ENCODE measurements at regions not wholly inside any gene's neighbourhood (a gene's known extent, or its start where the extent isn't known, plus 50 kb on each side); places are given as distances from the start of the nearest gene placed in this dataset.
A peak's percentile ranks its signal among the peaks of the same experiment; 100 is the strongest.

DNA sequence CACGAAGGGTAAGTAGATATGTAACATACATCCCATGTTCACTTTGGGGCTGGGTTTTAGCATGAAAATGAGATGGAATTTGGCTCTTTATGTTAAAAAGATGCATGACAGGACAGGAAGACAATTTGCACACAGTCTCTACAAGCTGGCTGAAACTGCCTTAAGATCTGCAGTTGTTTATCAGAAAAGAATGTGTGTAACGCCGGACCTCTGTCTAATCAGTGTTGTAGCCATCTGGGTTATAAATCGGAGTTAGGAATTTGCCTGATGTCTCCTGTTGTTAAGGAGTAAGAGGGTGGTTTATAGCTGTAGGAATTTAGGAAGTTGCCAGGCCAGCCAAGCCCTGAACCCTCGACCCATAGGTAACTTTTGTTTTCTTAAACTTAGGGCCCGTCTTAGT is 562.9 kb upstream of the FAT1 start:
- DNase-seq (ENCODE audit: low read depth): no peak
- TF ChIP-seq, protein P1, sequence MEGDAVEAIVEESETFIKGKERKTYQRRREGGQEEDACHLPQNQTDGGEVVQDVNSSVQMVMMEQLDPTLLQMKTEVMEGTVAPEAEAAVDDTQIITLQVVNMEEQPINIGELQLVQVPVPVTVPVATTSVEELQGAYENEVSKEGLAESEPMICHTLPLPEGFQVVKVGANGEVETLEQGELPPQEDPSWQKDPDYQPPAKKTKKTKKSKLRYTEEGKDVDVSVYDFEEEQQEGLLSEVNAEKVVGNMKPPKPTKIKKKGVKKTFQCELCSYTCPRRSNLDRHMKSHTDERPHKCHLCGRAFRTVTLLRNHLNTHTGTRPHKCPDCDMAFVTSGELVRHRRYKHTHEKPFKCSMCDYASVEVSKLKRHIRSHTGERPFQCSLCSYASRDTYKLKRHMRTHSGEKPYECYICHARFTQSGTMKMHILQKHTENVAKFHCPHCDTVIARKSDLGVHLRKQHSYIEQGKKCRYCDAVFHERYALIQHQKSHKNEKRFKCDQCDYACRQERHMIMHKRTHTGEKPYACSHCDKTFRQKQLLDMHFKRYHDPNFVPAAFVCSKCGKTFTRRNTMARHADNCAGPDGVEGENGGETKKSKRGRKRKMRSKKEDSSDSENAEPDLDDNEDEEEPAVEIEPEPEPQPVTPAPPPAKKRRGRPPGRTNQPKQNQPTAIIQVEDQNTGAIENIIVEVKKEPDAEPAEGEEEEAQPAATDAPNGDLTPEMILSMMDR (IDR thresholded peaks at IDR 0.05; ENCODE audit: control insufficient read depth, extremely low read depth, insufficient read depth): no peak
- no peak overlapping the region for H3K4me3 ChIP-seq (ENCODE audit: low read depth, low read length)

DNA sequence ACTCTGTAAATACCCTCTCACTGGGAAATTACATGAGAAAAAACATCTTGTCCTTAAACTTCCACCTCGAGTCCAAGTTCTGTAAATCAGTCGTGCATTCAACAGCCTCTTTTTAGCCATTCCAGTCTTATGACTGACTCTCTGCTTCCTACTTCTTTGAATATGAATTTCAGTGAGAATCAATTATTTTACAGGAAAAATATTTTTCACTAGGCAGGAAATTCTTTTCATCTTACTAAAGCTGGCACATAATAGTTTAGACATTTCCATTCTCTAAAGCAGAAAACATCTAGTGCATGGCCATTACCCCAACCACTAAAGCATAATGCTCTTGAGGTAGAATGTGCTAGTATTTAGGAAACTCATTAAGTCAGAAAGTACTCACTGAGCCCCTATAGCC is 565.7 kb upstream of the FAT1 start:
- H3K4me3 ChIP-seq (ENCODE audit: low read depth, low read length): no peak overlapping the region
- no peak for DNase-seq (ENCODE audit: low read depth)
- TF ChIP-seq, protein P1 (IDR thresholded peaks at IDR 0.05; ENCODE audit: control insufficient read depth, extremely low read depth, insufficient read depth): no peak

DNA sequence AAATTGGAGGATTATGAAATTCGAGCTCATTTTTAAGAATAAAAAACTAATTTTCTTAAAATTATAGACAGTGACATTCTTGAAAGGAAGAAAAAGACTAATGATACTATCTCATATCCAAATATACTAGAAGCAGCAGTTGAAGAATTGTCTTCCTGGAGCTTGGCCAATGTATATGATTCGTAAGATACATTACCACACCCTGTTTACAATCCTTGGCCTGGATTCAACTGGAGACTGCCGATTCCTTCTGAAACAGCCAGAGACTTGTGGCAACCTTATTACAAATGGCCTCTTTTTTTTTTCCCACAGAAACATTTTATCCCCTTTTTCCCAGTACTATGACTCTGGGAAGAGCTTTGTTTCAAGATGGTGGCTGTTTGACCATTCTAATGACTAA is 571.2 kb upstream of the FAT1 start:
- peak; percentile 62 for DNase-seq (ENCODE audit: low read depth)
- TF ChIP-seq, protein P1 (IDR thresholded peaks at IDR 0.05; ENCODE audit: control insufficient read depth, extremely low read depth, insufficient read depth): no peak
- no peak overlapping the region for H3K4me3 ChIP-seq (ENCODE audit: low read depth, low read length)

DNA sequence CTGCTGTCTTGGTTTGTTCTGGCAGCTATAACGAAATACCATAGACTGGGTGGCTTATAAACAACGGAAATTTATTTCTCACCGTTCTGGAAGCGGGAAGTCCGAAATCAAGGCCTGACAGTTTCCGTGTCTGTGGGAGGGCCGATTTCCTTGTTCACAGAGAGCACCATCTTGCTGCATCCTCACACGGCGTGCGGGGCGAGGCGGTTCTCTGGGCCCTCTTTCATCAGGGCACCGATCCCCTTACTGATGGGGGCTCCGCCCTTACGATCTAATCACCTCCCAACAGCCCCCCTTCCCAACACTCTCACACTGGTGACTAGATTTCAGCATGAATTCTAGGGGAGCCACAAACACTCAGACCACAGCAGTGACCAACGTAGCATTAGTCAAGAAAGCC is 578.3 kb upstream of the FAT1 start:
- TF ChIP-seq, protein P1 (IDR thresholded peaks at IDR 0.05; ENCODE audit: control insufficient read depth, extremely low read depth, insufficient read depth): no peak
- H3K4me3 ChIP-seq (ENCODE audit: low read depth, low read length): no peak overlapping the region
- DNase-seq (ENCODE audit: low read depth): no peak

DNA sequence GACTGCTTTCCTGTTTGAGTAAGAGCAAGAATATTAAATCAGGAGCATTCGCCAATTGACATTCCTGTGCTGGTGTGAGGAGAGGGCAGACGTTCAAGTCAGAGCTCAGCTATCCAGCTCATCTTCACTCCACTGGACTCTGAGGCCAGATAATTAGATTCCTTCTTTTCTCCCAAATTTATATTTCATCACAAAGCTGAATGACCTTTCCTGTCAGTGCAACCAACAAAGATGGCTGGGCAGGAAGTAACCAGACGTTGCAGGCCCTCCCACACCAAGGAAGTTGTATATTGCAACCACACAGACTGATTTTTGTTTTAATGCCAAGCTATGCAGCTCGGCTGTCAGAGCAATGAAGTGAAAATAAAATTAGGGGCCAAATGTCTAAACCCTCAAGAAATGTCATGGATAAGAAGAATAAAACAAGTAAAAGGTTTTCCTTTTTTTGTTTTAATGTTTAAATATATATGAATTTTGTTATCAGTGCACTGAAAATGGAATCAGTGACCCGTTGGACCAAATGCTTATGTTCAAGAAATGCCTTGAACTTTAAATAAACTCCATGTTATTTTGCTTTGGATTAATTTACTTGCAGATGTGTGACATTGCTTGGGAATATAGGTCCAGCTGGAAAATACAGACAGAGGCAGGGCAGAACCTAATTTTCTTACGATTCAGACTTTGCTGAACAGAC is 578.9 kb upstream of the FAT1 start:
- DNase-seq (ENCODE audit: low read depth): no peak
- TF ChIP-seq, protein P1 (IDR thresholded peaks at IDR 0.05; ENCODE audit: control insufficient read depth, extremely low read depth, insufficient read depth): no peak
- no peak overlapping the region for H3K4me3 ChIP-seq (ENCODE audit: low read depth, low read length)

DNA sequence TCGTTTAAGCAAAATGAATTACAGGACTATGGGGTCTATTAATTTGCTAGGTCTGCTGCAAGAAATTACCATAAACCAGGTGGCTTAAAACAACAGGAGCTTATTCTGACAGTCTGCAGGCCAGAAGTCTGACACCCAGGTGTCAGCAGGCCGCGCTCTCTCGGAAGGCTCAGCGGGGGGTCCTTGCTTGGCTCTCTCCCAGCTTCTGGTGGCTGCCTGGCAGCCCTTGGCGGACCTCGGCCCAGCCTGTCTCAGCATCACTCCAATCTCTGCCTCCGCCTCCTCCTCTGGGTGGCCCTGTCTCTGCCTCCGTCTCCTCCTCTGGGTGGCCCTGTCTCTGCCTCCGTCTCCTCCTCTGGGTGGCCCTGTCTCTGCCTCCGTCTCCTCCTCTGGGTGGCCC is 580.5 kb upstream of the FAT1 start:
- DNase-seq (ENCODE audit: low read depth): no peak
- H3K4me3 ChIP-seq (ENCODE audit: low read depth, low read length): no peak overlapping the region
- TF ChIP-seq, protein P1 (IDR thresholded peaks at IDR 0.05; ENCODE audit: control insufficient read depth, extremely low read depth, insufficient read depth): no peak

DNA sequence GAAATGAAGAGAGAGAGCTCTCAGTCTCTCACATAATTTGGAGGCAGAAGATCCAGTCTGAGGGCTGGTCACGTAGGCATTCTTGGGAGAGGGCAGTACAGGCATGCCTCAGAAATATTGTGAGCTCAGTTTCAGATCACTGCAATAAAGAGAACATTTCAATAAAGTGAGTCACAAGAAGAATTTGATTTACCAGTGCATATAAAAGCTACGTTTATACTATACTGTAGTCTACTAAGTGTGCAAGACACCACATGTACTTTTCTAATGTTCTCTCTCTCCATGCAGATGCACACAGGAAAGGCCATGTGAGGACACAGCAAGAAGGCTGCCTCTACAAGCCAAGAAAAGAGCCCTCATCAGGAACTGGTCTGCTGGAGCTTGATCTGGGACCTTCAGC is 583.5 kb upstream of the FAT1 start:
- no peak overlapping the region for H3K4me3 ChIP-seq (ENCODE audit: low read depth, low read length)
- no peak for DNase-seq (ENCODE audit: low read depth)
- TF ChIP-seq, protein P1 (IDR thresholded peaks at IDR 0.05; ENCODE audit: control insufficient read depth, extremely low read depth, insufficient read depth): no peak
